ENCODE measurements at regions not wholly inside any gene's neighbourhood (a gene's known extent, or its start where the extent isn't known, plus 50 kb on each side); places are given as distances from the start of the nearest gene placed in this dataset.

GRCh38 chr2:225980372-225980771 lies 580.9 kb downstream of the NYAP2 start:
- TF ChIP-seq CTCF (IDR thresholded peaks at IDR 0.05) = no peak
- TF ChIP-seq POLR2AphosphoS5 (IDR thresholded peaks at IDR 0.05) = no peak
- TF ChIP-seq POLR2A (IDR thresholded peaks at IDR 0.05) = no peak
